HG03280 (cell line): ENCODE measurements at regions not wholly inside any gene's neighbourhood (a gene's known extent, or its start where the extent isn't known, plus 50 kb on each side); places are given as distances from the start of the nearest gene placed in this dataset.
"Not testable (repeated sequence)": the region's sequence is repeated elsewhere in the genome, so short reads cannot be mapped to it uniquely, and the experiment has no call there.

Experiments used
- ATAC-seq: cut with Tn5 transposase; IDR thresholded peaks from one replicate; pipeline ENCODE4 v1.9.1; 2021; ENCODE audit warnings: mild to moderate bottlenecking, moderate library complexity; ENCODE audit not compliant: unreplicated experiment

DNA sequence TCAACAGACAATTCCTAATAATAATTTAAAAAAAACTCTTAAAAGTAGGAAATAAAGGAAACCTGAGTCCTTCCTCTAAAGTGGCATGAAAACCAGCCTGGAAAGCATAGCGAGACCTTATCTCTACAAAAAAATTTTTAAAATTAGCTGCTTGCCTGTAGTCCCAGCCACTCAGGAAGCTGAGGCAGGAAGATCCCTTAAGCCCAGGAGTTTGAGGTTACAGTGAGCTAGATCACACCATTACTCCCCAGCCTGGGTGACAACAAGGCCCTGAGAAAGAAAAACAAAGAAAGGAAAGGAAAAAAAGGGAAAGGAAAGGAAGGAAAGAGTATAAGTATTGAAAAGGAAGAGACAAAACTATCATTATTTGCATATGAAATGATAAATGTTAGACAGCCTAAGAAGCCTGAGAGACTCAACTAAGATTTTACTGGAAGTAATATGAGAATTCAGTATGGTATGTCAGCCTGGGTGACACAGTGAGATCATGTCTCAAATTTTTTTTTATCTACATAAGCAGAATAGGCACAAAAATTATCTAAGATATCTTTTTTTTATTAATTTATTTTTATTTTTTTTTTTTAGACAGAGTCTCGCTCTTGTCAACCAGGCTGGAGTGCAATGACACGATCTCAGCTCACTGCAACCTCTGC lies 113.0 kb downstream of the GOSR1 start:
- no peak for ATAC-seq

DNA sequence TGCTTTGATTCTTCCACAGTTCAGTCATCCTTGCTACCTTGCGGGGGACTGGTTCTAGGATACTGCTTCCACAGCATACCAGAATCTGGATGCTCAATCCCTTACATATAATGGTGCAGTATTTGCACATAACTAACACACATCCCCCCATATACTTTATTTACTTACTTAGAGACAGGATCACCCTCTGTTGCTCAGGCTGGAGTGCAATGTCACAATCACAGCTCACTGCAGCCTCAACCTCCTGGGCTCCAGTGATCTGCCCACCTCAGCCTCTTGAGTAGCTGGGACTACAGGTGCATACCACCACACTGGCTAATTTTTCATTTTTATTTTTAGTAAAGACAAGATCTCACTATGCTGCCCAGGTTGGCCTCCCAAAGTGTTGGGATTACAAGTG lies 112.2 kb downstream of the GOSR1 start:
- ATAC-seq, result no peak

DNA sequence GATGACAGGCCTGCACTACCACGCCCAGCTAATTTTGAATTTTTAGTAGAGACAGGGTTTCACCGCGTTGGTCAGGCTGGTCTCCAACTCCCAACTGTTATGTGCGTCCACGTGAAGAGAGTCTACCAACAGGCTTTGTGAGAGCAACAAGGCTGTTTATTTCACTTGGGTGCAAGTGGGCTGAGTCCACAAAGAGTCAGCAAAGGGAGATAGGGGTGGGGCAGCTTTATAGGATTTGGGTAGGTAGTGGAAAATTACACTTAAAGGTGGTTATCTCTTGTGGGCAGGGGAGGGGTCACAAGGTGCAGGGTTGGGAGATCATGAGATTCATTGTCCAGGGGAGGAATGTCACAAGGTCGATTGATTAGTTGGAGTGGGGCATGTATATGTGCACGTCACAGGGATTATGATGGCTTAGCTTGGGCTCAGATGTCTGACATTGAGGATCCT lies 111.6 kb downstream of the GOSR1 start:
- no peak for ATAC-seq

DNA sequence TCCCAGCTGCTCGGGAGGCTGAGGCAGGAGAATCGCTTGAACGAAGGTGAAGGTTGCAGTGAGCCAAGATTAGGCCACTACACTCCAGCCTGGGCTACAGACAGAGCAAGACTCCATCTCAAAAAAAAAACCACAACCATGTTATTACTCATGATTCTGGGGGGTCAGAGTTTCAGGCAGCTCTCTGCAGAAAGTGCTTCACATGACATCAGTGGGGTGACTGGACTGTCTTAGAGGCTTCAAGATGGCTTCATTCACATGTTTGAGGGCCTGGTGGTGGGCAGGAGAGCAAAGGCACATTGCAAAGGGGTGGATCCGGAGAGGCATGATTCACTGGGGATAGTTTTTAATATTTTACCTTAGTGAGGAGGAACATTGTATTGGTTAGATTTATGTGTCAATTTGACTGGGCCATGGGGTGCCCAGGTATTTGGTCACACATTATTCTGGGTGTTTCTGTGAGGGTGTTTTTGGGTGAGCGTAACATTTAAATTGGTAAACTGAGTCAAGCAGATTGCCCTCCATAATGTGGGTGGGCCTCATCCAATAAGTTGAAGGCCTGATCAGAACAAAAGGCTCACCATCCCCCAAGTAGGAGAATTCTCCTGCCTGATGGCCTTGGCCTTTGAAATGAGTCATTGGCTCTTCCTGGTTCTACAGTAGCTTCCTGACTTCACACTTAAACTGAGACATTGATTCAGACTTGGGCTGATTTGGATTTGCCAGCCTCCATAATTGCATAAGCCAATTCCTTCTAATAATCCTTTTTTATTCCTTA lies 109.8 kb downstream of the GOSR1 start:
- ATAC-seq, result no peak

DNA sequence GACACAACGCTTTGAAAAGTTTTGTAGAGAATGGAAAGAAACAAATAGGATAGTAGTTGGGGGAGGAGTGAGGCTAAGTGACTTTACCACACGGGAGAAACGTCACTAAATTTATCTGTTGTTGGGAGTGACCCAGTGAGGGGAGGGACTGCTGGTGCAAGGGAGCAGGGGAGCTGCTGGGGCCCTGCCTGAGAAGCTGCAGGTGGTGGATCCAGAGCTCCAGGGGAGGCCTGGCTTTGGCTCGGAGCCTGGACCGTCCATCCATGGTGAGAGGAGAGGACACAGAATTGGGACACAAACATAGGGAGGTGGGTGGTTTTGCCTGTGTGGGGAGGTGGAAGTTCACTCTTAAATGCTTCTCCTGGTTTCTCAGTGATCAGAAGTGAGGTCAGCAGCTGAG lies 107.6 kb downstream of the GOSR1 start:
- ATAC-seq, result no peak

DNA sequence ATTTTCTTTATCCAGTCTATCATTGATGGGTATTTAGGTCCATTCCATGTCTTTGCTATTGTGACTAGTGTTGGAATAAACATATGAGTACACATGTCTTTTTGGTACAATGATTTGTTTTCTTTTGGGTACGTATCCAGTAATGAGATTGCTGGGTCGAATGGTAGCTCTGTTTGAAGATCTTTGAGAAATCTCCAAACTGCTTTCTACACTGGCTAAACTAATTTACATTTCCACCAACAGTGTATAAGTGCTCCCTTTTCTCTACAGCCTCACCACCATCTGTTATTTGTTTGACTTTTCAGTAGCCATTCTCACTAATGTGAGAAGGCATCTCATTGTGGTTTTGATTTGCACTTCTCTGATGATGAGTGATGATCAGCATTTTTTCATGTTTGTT lies 103.7 kb downstream of the GOSR1 start:
- ATAC-seq, result no peak

DNA sequence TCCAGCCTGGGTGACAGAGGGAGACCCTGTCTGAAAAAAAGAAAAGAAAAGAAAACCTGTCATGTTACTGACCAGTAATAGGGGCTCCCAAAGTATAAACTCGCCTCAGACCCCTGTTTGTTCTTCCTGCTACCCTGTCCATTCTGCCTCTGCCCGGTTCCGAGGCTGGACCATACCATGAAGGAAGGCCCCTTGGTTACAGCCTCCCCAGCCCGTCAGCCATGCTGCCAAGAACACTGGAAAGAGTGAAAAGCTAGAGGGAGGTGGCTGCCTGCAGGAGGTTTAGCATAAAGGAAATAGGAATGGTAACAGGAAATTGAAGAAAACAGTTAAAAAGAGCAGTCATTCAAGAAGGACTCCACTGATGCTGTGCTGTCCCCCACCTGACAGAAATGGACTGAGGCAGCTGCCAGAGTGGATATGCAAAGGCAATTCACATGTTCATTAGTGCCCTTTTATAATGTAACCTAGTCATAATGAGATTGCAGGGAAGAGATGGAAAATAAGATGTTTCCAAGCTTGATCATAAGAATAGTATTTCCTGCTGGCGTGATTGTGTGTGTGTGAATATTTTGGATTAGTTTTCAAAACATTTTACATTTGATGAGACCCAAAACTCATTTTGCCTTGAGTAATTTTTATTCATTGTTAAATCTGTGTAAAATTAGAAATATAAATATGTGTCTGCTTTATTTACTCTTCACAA lies 102.6 kb downstream of the GOSR1 start:
- ATAC-seq, result no peak

DNA sequence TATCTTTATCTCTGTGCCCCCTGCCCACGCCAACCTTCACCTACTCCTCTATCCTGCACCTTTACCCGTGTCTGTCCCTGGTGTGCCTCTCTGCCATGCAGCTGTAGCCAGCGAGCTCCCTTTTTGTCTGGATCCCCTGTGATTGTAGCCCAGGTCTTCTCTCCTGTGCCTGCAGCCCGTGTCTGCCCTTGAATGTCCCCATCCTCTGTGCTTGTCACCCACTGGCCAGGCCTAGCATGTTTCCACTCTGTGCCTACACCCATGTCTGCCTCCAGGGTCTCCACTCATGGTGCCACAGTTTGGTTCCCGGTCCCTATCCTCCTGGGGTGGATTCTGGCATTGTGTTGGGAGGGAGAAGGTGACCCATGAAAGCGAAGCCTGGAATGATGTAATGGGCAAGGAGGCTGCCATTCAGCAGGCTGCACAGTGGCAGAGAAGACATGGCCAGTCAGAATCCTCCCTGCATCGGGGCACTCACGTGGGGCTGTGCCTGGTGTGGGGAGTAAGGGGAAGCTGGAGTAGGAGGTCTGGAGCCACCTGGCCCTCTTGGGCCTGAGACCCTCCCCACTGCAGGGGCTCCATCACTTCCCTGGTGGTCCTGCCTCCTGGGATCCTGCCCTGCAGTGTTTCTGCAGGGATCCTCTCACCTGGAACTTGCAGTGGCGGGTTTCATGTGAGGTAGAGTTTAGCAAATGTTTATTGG lies 101.0 kb downstream of the GOSR1 start:
- not testable (repeated sequence) for ATAC-seq
